Ishikawa (cell line): ENCODE measurements at regions not wholly inside any gene's neighbourhood (a gene's known extent, or its start where the extent isn't known, plus 50 kb on each side); places are given as distances from the start of the nearest gene placed in this dataset.

Source experiments
- CEBPB ChIP-seq: IDR thresholded peaks from 2 replicates; pipeline ENCODE4 v1.6.1; 2012
- CREB1 ChIP-seq: IDR thresholded peaks from 2 replicates; pipeline ENCODE4 v1.6.1; 2012; ENCODE audit warnings: low read depth
- EP300 ChIP-seq: IDR thresholded peaks from 2 replicates; pipeline ENCODE4 v1.6.1; 2012; ENCODE audit warnings: borderline replicate concordance
- FOXM1 ChIP-seq: IDR thresholded peaks from 2 replicates; pipeline ENCODE4 v1.6.1; 2012; ENCODE audit warnings: low read depth, borderline replicate concordance
- NFIC ChIP-seq: IDR thresholded peaks from 2 replicates; pipeline ENCODE4 v1.6.1; 2012
- RAD21 ChIP-seq: IDR thresholded peaks from 2 replicates; pipeline ENCODE4 v1.6.1; 2012; ENCODE audit warnings: low read depth
- TAF1 ChIP-seq: IDR thresholded peaks from 2 replicates; pipeline ENCODE4 v1.6.1; 2012; ENCODE audit warnings: low read depth, mild to moderate bottlenecking
- TCF12 ChIP-seq: IDR thresholded peaks from 2 replicates; pipeline ENCODE4 v1.6.1; 2012; ENCODE audit warnings: low read depth
- YY1 ChIP-seq: IDR thresholded peaks from 2 replicates; pipeline ENCODE4 v1.6.1; 2012; ENCODE audit warnings: low read depth
- ZBTB7A ChIP-seq: IDR thresholded peaks from 2 replicates; pipeline ENCODE4 v1.6.1; 2012; ENCODE audit warnings: low read depth
- TF ChIP-seq, protein P1 (sequence below): IDR thresholded peaks from 2 replicates; pipeline ENCODE4 v1.6.1; 2012; ENCODE audit warnings: low read depth, mild to moderate bottlenecking
- TF ChIP-seq, protein P2 (sequence below): IDR thresholded peaks from 2 replicates; pipeline ENCODE4 v1.6.1; 2012
- TF ChIP-seq, protein P3 (sequence below): IDR thresholded peaks from 2 replicates; pipeline ENCODE4 v1.6.1; 2012

DNA sequence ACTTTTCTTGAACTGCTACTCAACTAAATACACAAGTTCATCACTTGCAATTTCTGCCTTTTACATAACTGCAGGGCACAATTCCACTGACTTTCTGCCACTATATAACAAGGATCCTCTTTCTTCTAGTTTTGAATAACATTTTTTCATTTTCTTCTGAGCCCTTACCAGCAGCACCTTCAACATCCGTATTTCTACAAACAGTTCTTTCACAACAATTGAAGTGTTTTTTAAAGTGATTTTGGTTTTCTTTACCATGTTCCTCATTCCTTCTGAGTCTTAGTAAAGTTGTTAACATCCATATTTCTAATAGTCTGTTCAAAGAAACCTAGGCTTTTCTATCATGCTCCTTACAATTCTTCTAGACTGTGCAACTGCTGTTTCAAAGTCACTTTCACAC lies 127.2 kb upstream of the PITX1 start:
- TF ChIP-seq EP300 (no peak), FOXM1 (no peak), YY1 (no peak), NFIC (no peak), CREB1 (no peak), CEBPB (no peak), ZBTB7A (no peak), RAD21 (no peak), TCF12 (no peak), TAF1 (no peak)
- TF ChIP-seq, protein P1, sequence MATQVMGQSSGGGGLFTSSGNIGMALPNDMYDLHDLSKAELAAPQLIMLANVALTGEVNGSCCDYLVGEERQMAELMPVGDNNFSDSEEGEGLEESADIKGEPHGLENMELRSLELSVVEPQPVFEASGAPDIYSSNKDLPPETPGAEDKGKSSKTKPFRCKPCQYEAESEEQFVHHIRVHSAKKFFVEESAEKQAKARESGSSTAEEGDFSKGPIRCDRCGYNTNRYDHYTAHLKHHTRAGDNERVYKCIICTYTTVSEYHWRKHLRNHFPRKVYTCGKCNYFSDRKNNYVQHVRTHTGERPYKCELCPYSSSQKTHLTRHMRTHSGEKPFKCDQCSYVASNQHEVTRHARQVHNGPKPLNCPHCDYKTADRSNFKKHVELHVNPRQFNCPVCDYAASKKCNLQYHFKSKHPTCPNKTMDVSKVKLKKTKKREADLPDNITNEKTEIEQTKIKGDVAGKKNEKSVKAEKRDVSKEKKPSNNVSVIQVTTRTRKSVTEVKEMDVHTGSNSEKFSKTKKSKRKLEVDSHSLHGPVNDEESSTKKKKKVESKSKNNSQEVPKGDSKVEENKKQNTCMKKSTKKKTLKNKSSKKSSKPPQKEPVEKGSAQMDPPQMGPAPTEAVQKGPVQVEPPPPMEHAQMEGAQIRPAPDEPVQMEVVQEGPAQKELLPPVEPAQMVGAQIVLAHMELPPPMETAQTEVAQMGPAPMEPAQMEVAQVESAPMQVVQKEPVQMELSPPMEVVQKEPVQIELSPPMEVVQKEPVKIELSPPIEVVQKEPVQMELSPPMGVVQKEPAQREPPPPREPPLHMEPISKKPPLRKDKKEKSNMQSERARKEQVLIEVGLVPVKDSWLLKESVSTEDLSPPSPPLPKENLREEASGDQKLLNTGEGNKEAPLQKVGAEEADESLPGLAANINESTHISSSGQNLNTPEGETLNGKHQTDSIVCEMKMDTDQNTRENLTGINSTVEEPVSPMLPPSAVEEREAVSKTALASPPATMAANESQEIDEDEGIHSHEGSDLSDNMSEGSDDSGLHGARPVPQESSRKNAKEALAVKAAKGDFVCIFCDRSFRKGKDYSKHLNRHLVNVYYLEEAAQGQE, result no peak
- TF ChIP-seq, protein P2, sequence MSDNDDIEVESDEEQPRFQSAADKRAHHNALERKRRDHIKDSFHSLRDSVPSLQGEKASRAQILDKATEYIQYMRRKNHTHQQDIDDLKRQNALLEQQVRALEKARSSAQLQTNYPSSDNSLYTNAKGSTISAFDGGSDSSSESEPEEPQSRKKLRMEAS, result no peak
- TF ChIP-seq, protein P3, sequence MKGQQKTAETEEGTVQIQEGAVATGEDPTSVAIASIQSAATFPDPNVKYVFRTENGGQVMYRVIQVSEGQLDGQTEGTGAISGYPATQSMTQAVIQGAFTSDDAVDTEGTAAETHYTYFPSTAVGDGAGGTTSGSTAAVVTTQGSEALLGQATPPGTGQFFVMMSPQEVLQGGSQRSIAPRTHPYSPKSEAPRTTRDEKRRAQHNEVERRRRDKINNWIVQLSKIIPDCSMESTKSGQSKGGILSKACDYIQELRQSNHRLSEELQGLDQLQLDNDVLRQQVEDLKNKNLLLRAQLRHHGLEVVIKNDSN, result no peak
